Epidermal melanocyte (primary cell): ENCODE measurements at regions not wholly inside any gene's neighbourhood (a gene's known extent, or its start where the extent isn't known, plus 50 kb on each side); places are given as distances from the start of the nearest gene placed in this dataset.

ENCODE experiments used
- DNase-seq: peaks from one replicate; pipeline ENCODE4 v3.0.0; 2011; ENCODE audit warnings: low spot score; ENCODE audit not compliant: insufficient read length

GRCh38 chr20:39600871-39601270 lies 638.7 kb downstream of the DHX35 start:
- no peak for DNase-seq

GRCh38 chr20:39600156-39600555 lies 638.0 kb downstream of the DHX35 start:
- no peak for DNase-seq

GRCh38 chr20:39596554-39596953 lies 634.4 kb downstream of the DHX35 start:
- no peak for DNase-seq

GRCh38 chr20:39592371-39592770 lies 630.2 kb downstream of the DHX35 start:
- DNase-seq = no peak

GRCh38 chr20:39588148-39588757 lies 626.1 kb downstream of the DHX35 start:
- DNase-seq = no peak

- DNase-seq = no peak
These were observed 618.9 kb downstream of the DHX35 start for GRCh38 chr20:39581034-39581433.

GRCh38 chr20:39576771-39577170 lies 614.6 kb downstream of the DHX35 start:
- DNase-seq = no peak

GRCh38 chr20:39574061-39574460 lies 611.9 kb downstream of the DHX35 start:
- DNase-seq = no peak

GRCh38 chr20:39571171-39571570 lies 609.0 kb downstream of the DHX35 start:
- no peak for DNase-seq

- DNase-seq = peak; percentile 36
These were observed 606.0 kb downstream of the DHX35 start for GRCh38 chr20:39568109-39568508.

- no peak for DNase-seq
These were observed 601.2 kb downstream of the DHX35 start for GRCh38 chr20:39563349-39563748.

GRCh38 chr20:39554341-39554740 lies 592.2 kb downstream of the DHX35 start:
- no peak for DNase-seq

- DNase-seq = no peak
These were observed 591.0 kb downstream of the DHX35 start for GRCh38 chr20:39553120-39553519.

GRCh38 chr20:39549733-39550132 lies 587.6 kb downstream of the DHX35 start:
- DNase-seq = no peak

GRCh38 chr20:39547546-39548408 lies 585.6 kb downstream of the DHX35 start:
- no peak for DNase-seq

- DNase-seq = no peak
These were observed 579.1 kb downstream of the DHX35 start for GRCh38 chr20:39541136-39541803.

GRCh38 chr20:39538317-39538716 lies 576.2 kb downstream of the DHX35 start:
- no peak for DNase-seq

GRCh38 chr20:39535301-39535700 lies 573.2 kb downstream of the DHX35 start:
- DNase-seq = no peak

GRCh38 chr20:39534846-39535245 lies 572.7 kb downstream of the DHX35 start:
- DNase-seq = no peak

- no peak for DNase-seq
These were observed 571.7 kb downstream of the DHX35 start for GRCh38 chr20:39533858-39534257.

GRCh38 chr20:39532205-39532604 lies 570.1 kb downstream of the DHX35 start:
- DNase-seq = no peak

GRCh38 chr20:39528436-39528835 lies 566.3 kb downstream of the DHX35 start:
- DNase-seq = no peak
